ENCODE measurements at regions not wholly inside any gene's neighbourhood (a gene's known extent, or its start where the extent isn't known, plus 50 kb on each side); places are given as distances from the start of the nearest gene placed in this dataset.
"Not testable (repeated sequence)": the region's sequence is repeated elsewhere in the genome, so short reads cannot be mapped to it uniquely, and the experiment has no call there.

DNA sequence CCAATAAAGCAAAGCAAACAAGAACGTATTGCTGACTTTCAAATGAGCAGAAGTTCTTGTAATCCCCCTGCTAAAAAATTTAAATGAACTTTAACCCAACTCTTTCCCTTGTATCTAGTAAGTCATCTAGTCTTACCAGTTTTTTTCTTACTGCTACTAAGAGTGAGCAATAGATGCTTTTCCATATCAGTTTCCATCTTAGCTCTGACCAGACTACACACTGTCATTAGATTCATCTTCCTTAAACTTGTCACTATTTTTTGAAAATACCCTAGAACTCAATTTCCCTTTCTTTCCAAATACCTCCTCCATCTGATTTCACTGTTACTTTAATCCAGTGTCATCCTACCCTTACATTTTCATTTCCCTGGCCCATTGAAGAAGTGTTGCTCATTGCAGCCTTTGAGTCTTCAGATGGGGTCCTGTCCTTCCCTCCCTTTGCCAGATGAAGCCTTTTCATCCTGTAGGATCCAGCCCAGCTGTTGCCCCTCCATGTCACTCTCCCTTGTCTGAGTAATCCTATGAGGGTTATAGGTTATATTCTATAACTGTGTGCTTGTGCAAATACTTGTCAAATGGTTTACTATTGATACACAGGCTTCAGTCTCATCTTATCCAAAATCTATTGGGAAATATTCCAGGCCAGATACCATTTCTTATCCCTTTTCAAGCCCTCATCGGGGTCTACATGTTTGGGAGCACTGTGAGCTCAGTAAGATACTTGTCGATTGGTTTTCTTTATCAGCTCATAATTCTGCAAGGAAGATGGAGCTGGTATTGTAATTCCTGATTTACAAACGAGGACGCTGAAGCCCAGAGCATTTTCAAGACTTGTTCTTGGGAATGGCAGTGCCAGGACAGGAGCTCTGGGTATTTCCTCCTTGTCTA is 51.5 kb upstream of the ITGB1 start:
- in situ Hi-C loops (cut with HindIII; ENCODE audit: low sequenced_read_pairs), result no loop called here
- no peak overlapping the region for H3K4me3 ChIP-seq (ENCODE audit: low read depth, low read length)
- no peak for DNase-seq (ENCODE audit: low read depth, low spot score)
- TF ChIP-seq, protein P1, sequence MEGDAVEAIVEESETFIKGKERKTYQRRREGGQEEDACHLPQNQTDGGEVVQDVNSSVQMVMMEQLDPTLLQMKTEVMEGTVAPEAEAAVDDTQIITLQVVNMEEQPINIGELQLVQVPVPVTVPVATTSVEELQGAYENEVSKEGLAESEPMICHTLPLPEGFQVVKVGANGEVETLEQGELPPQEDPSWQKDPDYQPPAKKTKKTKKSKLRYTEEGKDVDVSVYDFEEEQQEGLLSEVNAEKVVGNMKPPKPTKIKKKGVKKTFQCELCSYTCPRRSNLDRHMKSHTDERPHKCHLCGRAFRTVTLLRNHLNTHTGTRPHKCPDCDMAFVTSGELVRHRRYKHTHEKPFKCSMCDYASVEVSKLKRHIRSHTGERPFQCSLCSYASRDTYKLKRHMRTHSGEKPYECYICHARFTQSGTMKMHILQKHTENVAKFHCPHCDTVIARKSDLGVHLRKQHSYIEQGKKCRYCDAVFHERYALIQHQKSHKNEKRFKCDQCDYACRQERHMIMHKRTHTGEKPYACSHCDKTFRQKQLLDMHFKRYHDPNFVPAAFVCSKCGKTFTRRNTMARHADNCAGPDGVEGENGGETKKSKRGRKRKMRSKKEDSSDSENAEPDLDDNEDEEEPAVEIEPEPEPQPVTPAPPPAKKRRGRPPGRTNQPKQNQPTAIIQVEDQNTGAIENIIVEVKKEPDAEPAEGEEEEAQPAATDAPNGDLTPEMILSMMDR (IDR thresholded peaks at IDR 0.05; ENCODE audit: low read depth, low read length), result no peak

DNA sequence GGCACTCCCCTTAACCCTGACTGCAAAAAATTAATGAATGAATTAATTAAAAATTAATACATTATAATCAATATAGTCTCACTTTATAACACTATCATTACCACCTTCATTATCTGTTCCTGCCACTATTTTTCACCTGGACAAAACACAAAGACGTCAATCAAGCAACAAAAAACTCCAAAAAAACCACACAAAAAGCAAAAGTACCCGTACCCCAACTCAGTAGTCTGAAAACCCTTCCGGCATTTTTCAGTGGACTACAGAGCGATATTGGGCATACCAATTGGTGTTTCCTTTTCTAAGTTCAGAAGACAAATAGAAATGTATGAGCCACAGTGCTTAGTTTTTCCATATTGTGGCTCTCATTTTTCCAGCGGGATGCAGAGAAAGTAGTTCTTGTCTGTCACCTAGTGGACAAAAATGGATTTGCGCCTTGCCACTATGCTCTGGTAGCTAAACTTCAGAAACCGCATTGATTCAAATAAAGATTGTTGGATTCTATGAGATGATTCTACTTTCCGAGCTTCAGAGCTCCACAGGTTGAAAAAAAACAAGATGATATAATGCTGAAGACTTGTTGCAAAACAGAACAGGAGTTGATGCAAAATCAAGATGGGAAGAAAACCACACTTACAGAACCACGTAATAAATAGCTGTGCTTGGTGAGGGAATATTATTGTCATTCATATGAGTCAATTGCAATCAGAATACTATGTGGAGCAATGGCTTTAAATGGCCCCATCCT is 50.6 kb upstream of the ITGB1 start:
- in situ Hi-C loops (cut with HindIII; ENCODE audit: low sequenced_read_pairs), result no loop called here
- peak; percentile 89 for DNase-seq (ENCODE audit: low read depth, low spot score)
- no peak overlapping the region for H3K4me3 ChIP-seq (ENCODE audit: low read depth, low read length)
- TF ChIP-seq, protein P1 (IDR thresholded peaks at IDR 0.05; ENCODE audit: low read depth, low read length), result peak; percentile 98

DNA sequence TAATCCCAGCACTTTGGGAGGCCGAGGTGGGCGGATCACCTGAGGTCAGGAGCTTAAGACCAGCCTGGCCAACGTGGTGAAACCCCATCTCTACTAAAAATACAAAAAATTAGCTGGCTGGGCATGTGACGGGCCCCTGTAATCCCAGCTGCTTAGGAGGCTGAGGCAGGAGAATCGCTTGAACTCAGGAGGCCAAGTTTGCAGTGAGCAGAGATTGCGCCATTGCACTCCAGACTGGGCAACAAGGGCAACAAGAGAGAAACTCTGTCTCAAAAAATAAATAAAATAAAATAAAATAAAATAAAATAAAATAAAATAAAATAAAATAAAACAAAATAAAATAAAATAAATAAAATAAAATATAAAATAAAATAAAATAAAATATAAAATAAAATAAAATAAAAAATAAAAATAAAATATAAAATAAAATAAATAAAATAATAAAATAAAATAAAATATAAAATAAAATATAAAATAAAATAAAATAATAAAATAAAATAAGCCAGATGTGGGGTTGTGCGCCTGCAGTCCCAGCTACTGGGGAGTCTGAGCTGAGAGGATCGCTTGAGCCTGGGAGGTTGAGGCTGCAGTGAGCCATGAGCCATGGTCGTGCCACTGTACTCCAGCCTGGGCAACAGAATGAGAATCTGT is 49.8 kb upstream of the ITGB1 start:
- H3K4me3 ChIP-seq (ENCODE audit: low read depth, low read length); in situ Hi-C loops (cut with HindIII; ENCODE audit: low sequenced_read_pairs); DNase-seq (ENCODE audit: low read depth, low spot score): not testable (repeated sequence)

Data from astrocyte of the spinal cord (primary cell).